CD4-positive, CD25-positive, alpha-beta regulatory T cell (primary cell): ENCODE measurements at regions not wholly inside any gene's neighbourhood (a gene's known extent, or its start where the extent isn't known, plus 50 kb on each side); places are given as distances from the start of the nearest gene placed in this dataset.

Experiments used
- ATAC-seq, 2 donors: fragments of 150-1000 bp; cut with Tn5 transposase; one replicate each; pipeline ENCODE4 v1.10.0; 2021; ENCODE audit warnings: low read depth in 2 of 2, moderate number of reproducible peaks in 2 of 2, moderate library complexity in 1 of 2
- DNase-seq, 3 donors: peaks; one replicate each; pipeline versions ENCODE4 v3.0.0 to v3.0.0-alpha.2; 2012 to 2022; ENCODE audit warnings: mixed read lengths in 1 of 3
- H3K27ac ChIP-seq: one replicate; pipeline ENCODE4 v1.7.0; 2013; ENCODE audit warnings: mild to moderate bottlenecking, low read length; ENCODE audit not compliant: insufficient read depth, poor library complexity, severe bottlenecking
- H3K27me3 ChIP-seq: one replicate; pipeline ENCODE4 v1.7.0; 2013; ENCODE audit warnings: low read length; ENCODE audit not compliant: control insufficient read depth, insufficient read depth
- H3K36me3 ChIP-seq: one replicate; pipeline ENCODE4 v1.7.0; 2013; ENCODE audit warnings: mild to moderate bottlenecking, low read length, moderate library complexity; ENCODE audit not compliant: control insufficient read depth, insufficient read depth
- H3K4me1 ChIP-seq: 2 replicates; pipeline ENCODE4 v1.7.0; 2013; ENCODE audit warnings: mild to moderate bottlenecking, low read length; ENCODE audit not compliant: insufficient read depth, control insufficient read depth, poor library complexity, severe bottlenecking
- H3K4me3 ChIP-seq: one replicate; pipeline ENCODE4 v1.7.0; 2013; ENCODE audit warnings: low read depth, mild to moderate bottlenecking, low read length, moderate library complexity
- H3K9me3 ChIP-seq, 2 experiments: 1 replicate in 1 of 2; 2 replicates in 1 of 2; pipeline ENCODE4 v1.7.0; 2013; ENCODE audit warnings: low read length in 2 of 2, mild to moderate bottlenecking in 1 of 2, moderate library complexity in 1 of 2; ENCODE audit not compliant: control insufficient read depth in 2 of 2
- H3K27ac Mint-ChIP-seq, 3 donors: one replicate each; pipeline ENCODE4 v1.8.0; 2020 to 2022; ENCODE audit warnings: mild to moderate bottlenecking in 3 of 3, mixed read lengths in 3 of 3, moderate library complexity in 2 of 3
- H3K27me3 Mint-ChIP-seq: one replicate; pipeline ENCODE4 v1.8.0; 2022; ENCODE audit warnings: mild to moderate bottlenecking, mixed read lengths
- H3K36me3 Mint-ChIP-seq: one replicate; pipeline ENCODE4 v1.8.0; 2020; ENCODE audit warnings: mixed read lengths
- H3K4me1 Mint-ChIP-seq, 4 donors: one replicate each; pipeline ENCODE4 v1.8.0; 2020 to 2022; ENCODE audit warnings: mixed read lengths in 4 of 4, mild to moderate bottlenecking in 1 of 4
- H3K4me3 Mint-ChIP-seq, 4 donors: one replicate each; pipeline ENCODE4 v1.8.0; 2020 to 2022; ENCODE audit warnings: mild to moderate bottlenecking in 4 of 4, mixed read lengths in 4 of 4, moderate library complexity in 3 of 4
- H3K9me3 Mint-ChIP-seq, 7 donors: one replicate each; pipeline ENCODE4 v1.8.0; 2020 to 2022; ENCODE audit warnings: mixed read lengths in 7 of 7, mild to moderate bottlenecking in 3 of 7, moderate library complexity in 2 of 7

DNA sequence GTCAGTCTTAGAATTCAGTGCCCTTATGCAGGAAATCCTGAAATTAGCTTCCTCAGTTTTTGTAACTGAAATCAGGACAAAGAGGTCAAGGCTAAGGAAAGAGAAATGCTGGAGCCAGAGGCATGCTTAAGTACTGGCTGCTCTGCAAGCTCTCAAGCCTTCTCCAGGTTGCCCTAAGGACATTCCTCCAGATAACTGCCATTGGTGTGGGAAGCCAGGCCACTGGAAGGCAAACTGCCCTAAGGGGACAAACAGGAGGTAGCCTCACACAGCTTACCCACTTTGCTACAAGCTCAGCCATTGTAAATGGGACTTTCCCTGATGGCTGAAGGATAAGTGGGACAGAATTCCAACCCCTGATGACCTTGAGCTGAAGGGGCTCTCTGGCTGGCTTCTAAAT, 606.9 kb upstream of the PCDH10 start:
- DNase-seq (no peak), ATAC-seq (no peak)
- Histone ChIP-seq H3K36me3 (no peaks in the 10 kb centered on the region), H3K4me1 (no peaks in the 10 kb centered on the region), H3K4me3 (no peak overlapping the region), H3K27ac (no peak overlapping the region), H3K27me3 (no peaks in the 10 kb centered on the region), H3K9me3 (peaks cover 0 to 2% of the 10 kb centered on the region in 2 experiments)
- Mint-ChIP-seq H3K27ac (no peak overlapping the region), H3K4me1 (no peaks in the 10 kb centered on the region), H3K4me3 (no peak overlapping the region), H3K9me3 (peaks cover 0 to 18% (median 9%) of the 10 kb centered on the region in 7 donors), H3K36me3 (no peaks in the 10 kb centered on the region), H3K27me3 (no peaks in the 10 kb centered on the region)

DNA sequence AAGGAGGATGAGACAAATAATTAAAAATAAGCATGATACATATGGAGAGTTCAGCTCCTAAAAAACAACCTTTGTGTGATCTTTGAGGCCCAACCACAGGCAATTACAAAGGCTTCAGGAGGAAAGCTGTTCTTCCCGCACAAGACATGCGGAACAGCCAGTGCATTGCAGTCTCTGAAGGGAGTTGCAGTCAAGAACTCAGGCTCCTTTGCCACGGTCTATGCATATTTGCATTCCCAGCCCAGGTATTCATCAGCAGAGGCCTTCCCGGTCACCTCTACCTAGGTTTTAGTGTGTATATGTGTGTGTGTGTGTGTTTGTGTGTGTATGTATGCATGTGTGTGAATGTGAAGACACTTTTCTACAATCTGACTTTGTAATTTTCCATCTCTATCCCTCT, 600.6 kb upstream of the PCDH10 start:
- Mint-ChIP-seq H3K27ac (no peak overlapping the region), H3K36me3 (no peaks in the 10 kb centered on the region), H3K27me3 (no peaks in the 10 kb centered on the region), H3K4me3 (no peak overlapping the region), H3K4me1 (no peaks in the 10 kb centered on the region), H3K9me3 (peaks cover 3 to 12% (median 5%) of the 10 kb centered on the region in 7 donors)
- Histone ChIP-seq H3K4me3 (no peak overlapping the region), H3K4me1 (no peaks in the 10 kb centered on the region), H3K36me3 (no peaks in the 10 kb centered on the region), H3K27ac (no peak overlapping the region), H3K9me3 (peaks cover 2 to 3% of the 10 kb centered on the region in 2 experiments), H3K27me3 (no peaks in the 10 kb centered on the region)
- no peak for ATAC-seq
- DNase-seq: no peak

DNA sequence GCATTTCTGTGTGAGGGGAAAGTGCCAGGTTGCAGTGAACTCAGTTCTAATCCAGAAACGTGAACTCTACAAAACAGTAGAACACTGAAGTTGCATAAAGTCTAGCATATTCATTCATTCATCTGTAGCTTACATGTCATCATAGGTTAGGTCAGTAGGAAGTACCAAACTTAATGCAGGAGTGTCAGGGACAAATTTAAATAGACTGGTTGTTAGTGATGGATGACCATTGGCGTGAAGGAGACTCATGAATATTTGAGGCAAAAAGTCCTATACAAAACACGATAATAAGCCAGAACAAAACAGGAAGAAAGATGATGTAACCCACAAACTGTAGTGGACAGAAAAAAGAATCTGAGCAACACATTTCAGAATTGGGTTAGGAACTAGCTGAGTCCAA, 592.8 kb upstream of the PCDH10 start:
- H3K4me3 Mint-ChIP-seq: no peak overlapping the region

DNA sequence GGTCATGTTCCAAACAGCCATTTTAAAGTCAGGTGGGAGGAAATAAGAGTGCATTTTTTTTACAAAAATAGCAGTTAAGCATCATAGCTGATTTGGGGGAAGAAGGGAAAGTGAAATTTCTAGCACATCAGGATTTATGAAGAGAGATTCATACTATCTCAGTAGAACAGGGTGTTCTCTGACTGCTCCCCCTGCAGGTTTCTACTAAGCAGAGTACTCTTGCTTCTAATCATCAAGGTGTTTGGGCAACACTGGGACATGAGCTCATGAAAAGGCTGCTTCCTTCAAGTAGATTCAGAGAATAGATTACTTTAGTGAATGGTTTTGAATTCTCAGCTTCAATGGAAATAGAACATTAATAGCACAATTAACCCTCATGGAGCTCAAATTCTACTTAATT, 591.4 kb upstream of the PCDH10 start:
- H3K4me3 ChIP-seq: no peak overlapping the region
- H3K27ac Mint-ChIP-seq: no peak overlapping the region
- DNase-seq (no peak), ATAC-seq (no peak)
- H3K27ac ChIP-seq: no peak overlapping the region
- H3K36me3 ChIP-seq: no peaks in the 10 kb centered on the region
- H3K4me1 Mint-ChIP-seq: no peaks in the 10 kb centered on the region
- H3K9me3 Mint-ChIP-seq: peaks cover 3 to 13% (median 6%) of the 10 kb centered on the region in 7 donors
- H3K27me3 ChIP-seq: no peaks in the 10 kb centered on the region
- no peaks in the 10 kb centered on the region for H3K27me3 Mint-ChIP-seq
- H3K4me3 Mint-ChIP-seq: no peak overlapping the region
- no peaks in the 10 kb centered on the region for H3K4me1 ChIP-seq
- H3K36me3 Mint-ChIP-seq: no peaks in the 10 kb centered on the region
- no peaks in the 10 kb centered on the region for H3K9me3 ChIP-seq

More for the DNA sequence above, 592.8 kb upstream of the PCDH10 start:
- H3K36me3 ChIP-seq: no peaks in the 10 kb centered on the region
- no peaks in the 10 kb centered on the region for H3K9me3 ChIP-seq
- Mint-ChIP-seq H3K9me3 (peaks cover 3 to 17% (median 5%) of the 10 kb centered on the region in 7 donors), H3K27ac (no peak overlapping the region), H3K36me3 (no peaks in the 10 kb centered on the region), H3K27me3 (no peaks in the 10 kb centered on the region), H3K4me1 (no peaks in the 10 kb centered on the region)
- DNase-seq: no peak
- H3K27me3 ChIP-seq: no peaks in the 10 kb centered on the region
- no peak for ATAC-seq
- H3K4me3 ChIP-seq: no peak overlapping the region
- no peaks in the 10 kb centered on the region for H3K4me1 ChIP-seq
- no peak overlapping the region for H3K27ac ChIP-seq

DNA sequence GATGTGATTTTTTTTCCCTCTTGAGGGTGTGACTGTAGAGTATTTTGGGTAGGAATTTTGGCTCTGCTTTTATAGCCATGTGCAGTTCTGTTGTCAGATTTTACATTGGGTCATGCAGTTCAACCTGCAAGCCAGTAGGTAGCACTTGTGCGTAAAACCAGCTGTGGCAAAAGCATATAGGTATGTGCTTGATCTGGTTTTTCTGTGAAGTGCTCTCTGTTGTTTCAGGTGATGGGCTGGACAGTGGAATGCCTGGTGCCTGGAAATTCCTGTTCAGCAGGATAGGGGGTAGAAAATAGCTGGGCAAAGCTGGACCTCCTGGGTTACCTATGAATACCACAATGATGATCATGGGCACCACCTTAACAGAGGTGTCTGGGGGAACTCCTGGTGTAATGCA, 584.2 kb upstream of the PCDH10 start:
- DNase-seq: no peak
- no peaks in the 10 kb centered on the region for H3K4me1 Mint-ChIP-seq
- peaks cover 0 to 15% (median 5%) of the 10 kb centered on the region in 7 donors for H3K9me3 Mint-ChIP-seq
- no peak overlapping the region for H3K27ac ChIP-seq
- H3K4me3 Mint-ChIP-seq: no peak overlapping the region
- no peaks in the 10 kb centered on the region for H3K27me3 ChIP-seq
- ATAC-seq: no peak
- H3K27me3 Mint-ChIP-seq: no peaks in the 10 kb centered on the region
- no peaks in the 10 kb centered on the region for H3K4me1 ChIP-seq
- no peaks in the 10 kb centered on the region for H3K36me3 Mint-ChIP-seq
- no peaks in the 10 kb centered on the region for H3K36me3 ChIP-seq
- no peak overlapping the region for H3K27ac Mint-ChIP-seq
- peaks cover 0 to 4% of the 10 kb centered on the region in 2 experiments for H3K9me3 ChIP-seq
- H3K4me3 ChIP-seq: no peak overlapping the region

DNA sequence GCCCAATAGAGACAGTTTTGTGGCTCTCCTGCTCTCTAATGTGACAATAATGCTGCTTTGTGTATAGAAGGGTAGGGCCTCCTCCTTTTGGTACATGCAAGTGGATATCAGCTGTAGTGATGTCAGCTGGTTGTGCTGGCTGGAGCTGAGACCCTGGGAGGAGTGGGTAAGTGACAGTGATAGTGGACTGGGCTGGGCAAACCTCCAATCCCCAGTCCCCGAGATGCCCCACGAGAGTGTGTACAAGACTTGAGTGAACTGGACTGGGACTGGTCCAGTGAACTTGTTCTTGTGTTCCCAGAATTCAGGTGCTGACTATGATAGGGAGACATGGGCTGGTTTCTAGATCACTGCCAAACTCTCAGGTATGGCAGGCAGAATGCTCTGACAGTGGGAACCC, 583.6 kb upstream of the PCDH10 start:
- peaks cover 0 to 4% of the 10 kb centered on the region in 2 experiments for H3K9me3 ChIP-seq
- no peaks in the 10 kb centered on the region for H3K4me1 Mint-ChIP-seq
- no peak overlapping the region for H3K27ac ChIP-seq
- H3K27ac Mint-ChIP-seq: no peak overlapping the region
- no peaks in the 10 kb centered on the region for H3K36me3 Mint-ChIP-seq
- no peak overlapping the region for H3K4me3 Mint-ChIP-seq
- no peak for DNase-seq
- no peak for ATAC-seq
- no peak overlapping the region for H3K4me3 ChIP-seq
- H3K9me3 Mint-ChIP-seq: peaks cover 0 to 18% (median 4%) of the 10 kb centered on the region in 7 donors
- H3K4me1 ChIP-seq: no peaks in the 10 kb centered on the region
- no peaks in the 10 kb centered on the region for H3K27me3 ChIP-seq
- no peaks in the 10 kb centered on the region for H3K36me3 ChIP-seq
- no peaks in the 10 kb centered on the region for H3K27me3 Mint-ChIP-seq

DNA sequence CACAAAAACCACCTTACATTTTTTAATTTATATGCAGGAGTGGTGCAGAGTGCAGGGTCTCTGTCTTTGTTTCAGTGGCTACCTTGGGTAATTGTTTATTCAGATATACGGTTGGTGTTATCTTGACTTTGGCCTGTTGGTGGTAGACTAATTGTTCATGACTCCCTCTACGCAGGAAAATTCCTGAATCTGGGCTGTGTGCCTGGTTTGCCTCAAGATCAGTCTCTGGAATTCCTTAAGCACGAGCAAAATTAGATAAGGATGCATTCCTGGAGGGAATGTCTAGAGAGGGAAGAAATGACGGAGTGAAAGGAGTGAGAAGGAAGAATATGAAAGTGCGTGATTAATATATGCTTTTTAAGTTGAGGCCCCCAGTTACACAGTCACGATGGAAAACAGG, 576.9 kb upstream of the PCDH10 start:
- Histone ChIP-seq H3K27ac (no peak overlapping the region), H3K36me3 (no peaks in the 10 kb centered on the region), H3K4me1 (no peaks in the 10 kb centered on the region), H3K27me3 (no peaks in the 10 kb centered on the region), H3K4me3 (no peak overlapping the region), H3K9me3 (peaks cover 0 to 6% of the 10 kb centered on the region in 2 experiments)
- peaks cover 0 to 29% (median 5%) of the 10 kb centered on the region in 7 donors for H3K9me3 Mint-ChIP-seq
- H3K4me3 Mint-ChIP-seq: no peak overlapping the region
- no peak for DNase-seq
- no peaks in the 10 kb centered on the region for H3K27me3 Mint-ChIP-seq
- ATAC-seq: no peak
- H3K27ac Mint-ChIP-seq: no peak overlapping the region
- no peaks in the 10 kb centered on the region for H3K4me1 Mint-ChIP-seq
- H3K36me3 Mint-ChIP-seq: no peaks in the 10 kb centered on the region

DNA sequence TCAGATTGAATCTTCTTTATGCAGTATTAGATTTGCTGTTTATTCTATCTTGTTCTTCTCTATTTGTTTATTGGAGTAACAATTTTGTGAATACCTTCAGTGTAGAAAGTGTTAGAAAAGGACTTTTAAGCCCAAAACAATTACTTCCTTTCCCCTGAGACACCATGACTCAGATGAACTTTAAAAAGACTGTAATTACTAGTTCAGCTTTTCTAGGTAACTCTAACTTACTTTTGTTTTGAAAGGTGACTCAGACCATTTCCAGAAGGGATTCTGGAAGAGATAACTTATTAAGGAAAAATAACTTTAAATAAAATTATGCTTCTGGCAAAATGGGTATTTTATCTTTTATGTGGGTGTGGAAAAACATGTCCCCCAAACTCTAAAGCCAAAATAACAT, 561.5 kb upstream of the PCDH10 start:
- Mint-ChIP-seq H3K4me1 (no peaks in the 10 kb centered on the region), H3K4me3 (no peak overlapping the region), H3K36me3 (no peaks in the 10 kb centered on the region), H3K27me3 (no peaks in the 10 kb centered on the region), H3K27ac (no peak overlapping the region), H3K9me3 (peaks cover 0 to 8% (median 2%) of the 10 kb centered on the region in 7 donors)
- H3K9me3 ChIP-seq: peaks cover 0 to 13% of the 10 kb centered on the region in 2 experiments
- H3K4me1 ChIP-seq: no peaks in the 10 kb centered on the region
- no peaks in the 10 kb centered on the region for H3K27me3 ChIP-seq
- no peaks in the 10 kb centered on the region for H3K36me3 ChIP-seq
- no peak overlapping the region for H3K4me3 ChIP-seq
- no peak for ATAC-seq
- no peak overlapping the region for H3K27ac ChIP-seq
- no peak for DNase-seq
